Stimulated activated CD8-positive, alpha-beta memory T cell treated with anti-CD3 and anti-CD28 coated beads, Interleukin-4, amount 100 ng/mL, for 4 hours (primary cell): ENCODE measurements at regions not wholly inside any gene's neighbourhood (a gene's known extent, or its start where the extent isn't known, plus 50 kb on each side); places are given as distances from the start of the nearest gene placed in this dataset.
"Not testable (repeated sequence)": the region's sequence is repeated elsewhere in the genome, so short reads cannot be mapped to it uniquely, and the experiment has no call there.

ENCODE experiments used
- DNase-seq, 2 donors: peaks; one replicate each; pipeline ENCODE4 v3.0.0-alpha.2; 2020; ENCODE audit warnings: low read depth in 2 of 2, low spot score in 1 of 2

DNA sequence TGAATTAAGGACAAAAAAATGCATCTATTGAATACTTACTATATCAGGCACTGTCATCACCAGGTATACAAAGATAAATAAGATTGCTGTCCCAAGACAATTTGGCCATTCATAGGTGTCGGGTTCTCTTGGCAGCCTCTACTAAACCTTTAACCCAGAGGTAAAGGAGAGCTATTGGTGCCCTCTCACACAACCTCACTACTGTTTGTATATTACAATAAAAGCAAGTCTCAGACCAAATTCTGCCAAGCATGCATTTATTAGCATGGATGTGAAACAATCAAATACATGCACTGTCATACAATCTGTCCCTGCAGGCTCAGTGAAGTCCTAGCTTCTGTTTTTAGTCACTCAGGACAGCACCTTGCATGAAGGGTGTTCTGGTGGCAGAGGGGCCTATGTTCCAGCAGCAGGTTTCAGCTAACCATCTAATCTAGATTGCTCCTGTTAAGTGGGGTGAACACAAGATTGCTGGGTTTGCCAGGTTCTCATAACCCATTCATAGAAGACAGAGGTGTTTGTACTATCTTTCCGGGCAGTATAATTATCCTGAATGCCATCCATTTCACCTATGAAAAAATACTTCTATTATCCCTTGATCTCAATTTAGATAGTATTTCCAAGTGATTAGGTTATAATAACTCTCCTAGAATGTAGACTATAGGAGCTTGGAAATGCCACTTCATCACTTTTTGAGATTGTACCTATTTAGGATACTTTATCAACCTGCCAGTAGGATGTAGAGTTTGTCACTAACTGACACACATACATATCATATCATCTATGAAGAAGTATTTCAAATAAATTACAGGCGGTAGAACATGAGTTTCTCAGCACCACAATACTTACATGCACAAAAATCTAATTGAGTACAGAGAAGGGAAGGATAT lies 254.0 kb upstream of the KRR1 start:
- DNase-seq: no peak

GRCh38 chr12:75764091-75764841 lies 252.9 kb upstream of the KRR1 start:
- DNase-seq: no peak

GRCh38 chr12:75760573-75761294 lies 249.3 kb upstream of the KRR1 start:
- no peak for DNase-seq

- no peak for DNase-seq
These were observed 248.6 kb upstream of the KRR1 start for GRCh38 chr12:75759842-75760572.

DNA sequence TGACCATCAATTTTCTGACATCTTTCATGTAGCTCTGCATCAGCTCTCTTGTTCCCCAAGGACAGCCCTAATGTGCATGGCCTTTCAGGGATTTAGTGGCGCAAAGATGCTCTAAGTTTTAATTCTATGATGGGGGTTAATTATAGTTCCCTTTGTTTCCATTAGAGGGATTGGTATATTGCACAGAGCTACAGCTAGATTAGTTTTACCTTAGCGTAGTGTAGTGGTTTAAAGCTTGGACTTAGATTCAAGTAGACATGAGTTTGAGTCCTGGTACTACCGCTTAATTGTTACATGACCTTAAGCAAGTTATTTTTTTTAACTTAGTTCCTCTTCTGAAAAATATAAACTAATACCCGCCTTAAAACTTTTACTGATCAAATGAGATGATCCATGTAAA lies 247.8 kb upstream of the KRR1 start:
- no peak for DNase-seq

GRCh38 chr12:75756771-75757170 lies 245.4 kb upstream of the KRR1 start:
- DNase-seq: no peak

DNA sequence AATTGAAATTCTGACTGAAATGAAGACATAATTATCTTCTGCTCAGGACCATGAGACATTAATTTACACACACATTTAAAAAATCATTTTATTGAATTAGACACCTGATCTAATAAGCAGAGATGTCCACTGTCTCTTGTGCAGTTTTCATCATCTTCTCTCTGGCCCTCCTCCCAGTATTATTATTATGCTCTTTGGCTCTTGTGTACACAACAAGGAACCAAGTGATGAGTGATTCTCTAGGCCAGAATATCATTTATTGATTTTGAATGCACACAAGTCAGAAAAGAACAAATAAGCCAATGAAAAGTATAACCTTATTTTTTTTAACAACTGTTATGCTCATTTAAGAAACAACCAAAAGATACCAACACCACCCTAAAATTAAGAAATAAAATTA lies 244.7 kb upstream of the KRR1 start:
- no peak for DNase-seq

- no peak for DNase-seq
These were observed 243.3 kb upstream of the KRR1 start for GRCh38 chr12:75754698-75755097.

DNA sequence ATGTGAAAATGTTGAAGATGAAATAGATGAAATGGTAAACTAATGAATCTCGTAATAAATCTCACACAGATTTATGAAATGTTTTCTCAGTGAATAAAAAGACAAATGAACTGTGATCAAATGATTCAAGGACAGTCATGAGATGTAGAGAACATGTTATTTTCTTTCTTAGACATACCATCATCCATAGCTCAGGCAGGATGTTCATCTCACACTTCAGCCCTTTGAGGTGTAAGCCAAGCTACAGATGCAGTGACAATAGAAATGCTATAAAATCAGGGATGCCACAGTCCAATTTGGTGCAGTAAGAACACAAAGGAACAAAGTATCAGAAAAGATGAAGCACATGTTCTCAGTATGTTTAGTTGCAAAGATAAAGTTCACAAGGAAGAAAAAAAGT lies 242.7 kb upstream of the KRR1 start:
- no peak for DNase-seq

DNA sequence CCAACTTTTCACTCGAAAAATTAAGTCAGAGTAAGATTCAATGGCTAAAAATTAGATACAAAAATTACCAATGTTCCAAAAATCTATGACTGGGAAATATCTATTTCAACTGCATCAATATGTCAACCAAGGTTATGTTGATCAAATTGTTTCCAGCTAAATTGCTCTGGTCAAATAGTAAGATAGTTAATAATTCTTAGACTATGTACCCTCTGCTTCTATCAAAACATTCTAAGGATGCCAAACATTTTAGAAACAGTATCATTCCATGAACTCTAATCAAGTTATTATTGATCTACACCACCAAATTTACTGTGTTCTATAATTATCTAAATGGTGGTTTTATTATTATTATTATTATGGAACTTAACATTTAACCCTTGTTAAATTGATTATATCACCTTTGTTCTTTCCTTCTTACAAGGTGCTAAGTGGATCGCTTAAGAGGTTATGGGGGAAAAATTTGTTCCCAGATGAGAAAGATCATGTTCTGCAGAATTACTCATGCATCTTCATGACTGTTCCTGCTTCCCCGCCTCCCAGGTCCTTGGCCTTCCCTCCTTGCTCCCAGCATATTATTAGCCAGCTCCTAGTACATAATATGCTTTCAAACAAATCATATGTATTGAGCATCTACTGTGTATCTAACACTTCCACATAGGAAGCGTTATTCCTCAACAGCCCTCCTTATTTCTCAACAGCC lies 240.5 kb upstream of the KRR1 start:
- no peak for DNase-seq

DNA sequence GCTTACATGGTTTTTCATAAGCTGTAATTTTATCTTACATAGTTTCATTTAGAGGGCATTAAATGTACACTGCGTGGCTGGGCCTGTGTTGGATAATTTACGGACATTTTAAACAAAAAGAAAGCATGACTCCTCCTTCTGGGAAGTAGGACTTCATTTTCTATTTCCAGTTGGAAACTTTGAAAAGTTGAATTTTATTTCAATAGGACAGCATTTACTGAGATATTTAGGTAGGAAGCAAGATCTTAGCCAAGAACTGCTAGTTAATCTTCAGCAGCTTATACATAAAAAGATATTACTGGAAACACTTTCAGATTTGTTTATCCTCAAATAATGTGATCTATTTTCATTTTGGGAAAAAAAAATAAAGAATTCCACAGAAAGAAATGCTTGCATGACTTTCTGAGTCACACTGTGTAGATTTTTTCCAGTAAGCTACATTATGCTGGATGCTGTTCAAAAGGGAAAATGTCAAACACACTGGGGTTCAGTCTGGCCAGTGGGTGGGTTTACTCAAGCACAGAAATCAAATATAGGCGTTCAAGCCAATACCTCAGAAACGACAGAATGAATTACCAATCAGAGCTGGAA lies 239.4 kb upstream of the KRR1 start:
- no peak for DNase-seq

- DNase-seq: not testable (repeated sequence)
These were observed 237.6 kb upstream of the KRR1 start for GRCh38 chr12:75748990-75749389.

DNA sequence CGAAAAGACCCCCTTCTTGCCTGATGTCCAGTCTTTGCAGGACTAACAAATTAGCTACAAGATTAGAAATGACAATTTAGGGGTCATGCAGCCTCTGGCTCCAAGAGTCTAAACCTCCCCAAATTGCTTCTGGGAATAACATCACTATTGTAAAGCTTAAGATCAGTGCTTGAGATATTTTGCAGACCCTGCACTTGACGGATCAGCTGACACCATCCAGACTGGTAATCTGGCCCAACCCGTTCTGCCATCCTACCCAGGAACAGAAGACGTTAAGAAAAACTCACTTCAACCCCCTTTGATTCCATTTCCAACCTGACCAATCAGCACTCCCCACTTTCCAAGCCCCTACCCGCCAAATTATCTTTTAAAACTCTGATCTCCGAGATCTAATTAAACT lies 236.7 kb upstream of the KRR1 start:
- no peak for DNase-seq

DNA sequence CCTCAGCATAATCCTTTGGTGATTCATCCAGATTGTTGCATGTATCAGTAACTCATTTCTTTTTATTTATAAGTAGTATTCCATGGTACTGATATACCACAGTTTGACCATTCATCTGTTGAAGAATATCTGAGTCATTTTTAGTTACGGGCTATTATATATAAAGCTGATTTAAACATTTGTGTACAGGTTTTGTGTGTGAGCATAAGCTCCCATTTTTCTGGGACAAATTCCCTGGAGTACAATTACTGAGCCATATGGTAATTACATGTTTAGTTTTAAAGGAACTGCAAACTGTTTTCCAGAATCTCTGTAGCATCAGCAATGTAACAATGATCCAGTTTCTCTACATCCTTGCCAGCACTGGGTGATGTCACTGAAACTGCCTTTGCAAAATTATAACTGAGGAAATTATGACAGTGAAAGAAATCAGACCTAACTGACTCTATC lies 236.2 kb upstream of the KRR1 start:
- DNase-seq: no peak

- no peak for DNase-seq
These were observed 235.2 kb upstream of the KRR1 start for GRCh38 chr12:75746621-75747020.

DNA sequence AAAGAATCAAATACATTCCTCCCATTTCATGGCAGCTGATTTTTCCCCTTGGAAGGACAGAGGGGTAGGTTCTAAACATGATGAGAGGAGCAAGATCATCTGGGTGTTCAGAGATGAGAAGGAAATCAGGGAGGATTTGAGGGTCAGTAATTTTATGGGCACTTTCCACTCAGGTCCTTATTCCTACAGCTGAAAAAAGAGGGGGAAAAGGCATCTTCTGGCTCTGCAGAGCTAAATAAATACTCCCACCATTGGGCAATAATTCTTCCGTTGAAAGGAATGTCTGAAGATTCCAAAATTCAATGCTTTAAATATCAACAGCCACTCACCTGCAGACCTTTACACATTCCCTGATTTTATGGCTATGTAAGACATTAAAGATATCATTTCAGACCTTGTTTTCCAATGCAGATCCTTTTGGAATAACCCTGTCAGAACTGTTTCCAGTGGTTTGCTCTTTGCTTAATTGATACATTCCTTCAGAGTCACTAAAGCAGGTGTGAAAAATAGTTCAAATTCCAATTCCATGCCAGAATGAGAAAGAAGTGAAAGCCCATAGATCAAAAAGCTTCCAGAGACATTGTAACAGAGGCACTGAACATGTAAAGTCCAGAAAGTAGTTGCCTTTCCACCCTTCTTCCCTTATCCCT lies 233.3 kb upstream of the KRR1 start:
- no peak for DNase-seq

DNA sequence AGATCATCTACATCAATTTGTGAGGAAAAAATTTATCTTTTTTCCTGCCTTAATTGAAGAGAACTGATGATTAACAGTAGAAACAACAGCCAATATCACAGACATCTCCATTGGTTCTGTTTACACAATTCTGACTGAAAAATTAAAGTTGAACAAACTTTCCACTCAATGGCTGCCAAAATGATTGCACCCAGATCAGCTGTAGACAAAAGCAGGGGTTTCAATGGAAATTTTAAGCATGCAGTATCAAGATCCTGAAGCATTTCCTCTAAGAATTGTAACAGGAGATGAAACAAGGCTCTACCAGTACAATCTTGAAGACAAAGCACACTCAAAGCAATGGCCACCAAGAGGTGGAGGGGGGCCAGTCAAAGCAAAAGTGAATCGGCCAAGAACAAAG lies 231.6 kb upstream of the KRR1 start:
- DNase-seq: no peak

DNA sequence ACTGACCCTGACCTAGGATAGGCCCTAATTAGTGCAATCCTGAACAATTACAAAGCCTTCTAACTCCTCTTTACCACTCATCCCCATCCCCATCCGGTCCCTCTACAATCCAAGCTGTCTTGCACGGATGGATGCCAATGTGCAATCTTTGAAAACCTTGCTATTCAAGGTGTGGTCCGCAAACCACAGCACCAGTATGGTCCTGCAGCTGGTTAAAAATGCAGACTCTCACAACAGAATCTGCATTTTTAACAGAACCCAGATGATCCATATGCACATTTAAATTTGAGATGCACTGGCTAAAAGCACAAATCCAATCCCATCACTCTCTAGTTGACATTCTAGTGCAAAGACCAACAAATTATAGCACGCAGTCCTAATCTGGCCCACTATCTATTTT lies 230.6 kb upstream of the KRR1 start:
- DNase-seq: no peak

- DNase-seq: no peak
These were observed 228.5 kb upstream of the KRR1 start for GRCh38 chr12:75739912-75740311.

DNA sequence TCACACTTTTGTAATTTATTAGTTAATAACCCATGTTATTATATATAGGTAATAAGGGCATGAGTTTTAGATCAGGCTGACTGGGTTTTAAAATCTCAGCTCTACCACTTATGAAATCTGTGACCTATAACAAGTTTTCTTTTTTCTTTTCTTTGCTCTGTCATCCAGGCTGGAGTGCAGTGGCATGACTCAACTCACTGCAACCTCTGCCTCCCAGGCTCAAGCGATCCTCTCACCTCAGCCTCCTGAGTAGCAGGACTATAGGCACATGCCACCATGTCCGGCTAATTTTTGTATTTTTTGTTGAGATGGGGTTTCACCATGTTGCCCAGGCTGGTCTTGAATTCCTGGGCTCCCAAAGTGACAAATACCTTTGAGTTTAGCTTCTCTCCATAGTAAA lies 227.7 kb upstream of the KRR1 start:
- DNase-seq: not testable (repeated sequence)
